ENCODE measurements at regions not wholly inside any gene's neighbourhood (a gene's known extent, or its start where the extent isn't known, plus 50 kb on each side); places are given as distances from the start of the nearest gene placed in this dataset.

- TF ChIP-seq CTCF (IDR thresholded peaks at IDR 0.05): no peak
- no peaks in the 10 kb centered on the region for H3K36me3 Mint-ChIP-seq (ENCODE audit: low read depth)
- intact Hi-C loops (cut with micrococcal nuclease): loop anchor here (5.0 kb wide), 1 partner anchor 528 kb away; no protein-coding TSS in a partner anchor
- H3K9me3 Mint-ChIP-seq: no peaks in the 10 kb centered on the region
- no peak overlapping the region for H3K27ac Mint-ChIP-seq
- ChIA-PET POLR2A (interaction anchor here (0.9 to 1.2 kb wide), 3 partner anchors 126 to 278 kb away, joined by 3 to 4 read pairs (median 3); partner anchors contain the start of gene PARP11), CTCF (interaction anchor here (0.7 to 12.6 kb wide), 6 partner anchors 11 to 282 kb away, joined by 3 to 206 read pairs (median 5); no protein-coding TSS in a partner anchor)
- peaks cover 4% of the 10 kb centered on the region for H3K4me1 Mint-ChIP-seq
- H3K27me3 Mint-ChIP-seq: peaks cover 6% of the 10 kb centered on the region
- DNase-seq: no peak
- no peak overlapping the region for H3K4me3 Mint-ChIP-seq
- ATAC-seq (ENCODE audit: low read depth): no peak
These were observed 126.0 kb upstream of the PARP11 start for GRCh38 chr12:3998968-3999792.

DNA sequence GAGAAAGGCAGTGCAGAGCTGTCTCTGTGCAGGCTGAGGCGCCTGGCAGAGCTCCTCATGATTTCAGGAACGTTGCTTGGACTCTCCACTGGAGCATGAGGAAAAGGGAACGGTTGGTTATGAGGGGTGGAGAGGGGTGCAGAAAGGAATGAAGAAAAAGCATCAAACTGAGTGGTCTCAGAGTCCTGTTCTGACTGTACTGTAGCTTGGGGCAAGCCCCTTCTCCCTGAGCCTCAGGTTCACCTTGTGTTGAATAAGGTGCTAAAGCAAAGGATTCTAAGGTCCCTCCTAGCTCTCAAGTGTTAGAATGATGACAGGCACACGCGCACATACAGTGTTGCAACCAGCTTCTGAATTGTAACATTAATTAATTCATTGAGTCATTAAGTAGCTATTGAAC is 125.2 kb upstream of the PARP11 start:
- H3K4me3 Mint-ChIP-seq: no peak overlapping the region
- ATAC-seq (ENCODE audit: low read depth): no peak
- no peaks in the 10 kb centered on the region for H3K36me3 Mint-ChIP-seq (ENCODE audit: low read depth)
- TF ChIP-seq CTCF (IDR thresholded peaks at IDR 0.05): no peak
- H3K9me3 Mint-ChIP-seq: no peaks in the 10 kb centered on the region
- no peak overlapping the region for H3K27ac Mint-ChIP-seq
- peaks cover 4% of the 10 kb centered on the region for H3K4me1 Mint-ChIP-seq
- ChIA-PET CTCF (interaction anchor here (0.8 to 12.6 kb wide), 5 partner anchors 10 to 283 kb away, joined by 3 to 206 read pairs (median 6); no protein-coding TSS in a partner anchor), POLR2A (interaction anchor here (0.9 to 1.3 kb wide), 3 partner anchors 125 to 278 kb away, joined by 3 to 6 read pairs (median 4); partner anchors contain the start of gene PARP11)
- DNase-seq: no peak
- intact Hi-C loops (cut with micrococcal nuclease): loop anchor here (5.0 kb wide), 1 partner anchor 529 kb away; no protein-coding TSS in a partner anchor
- H3K27me3 Mint-ChIP-seq: peaks cover 2% of the 10 kb centered on the region

- TF ChIP-seq CTCF (IDR thresholded peaks at IDR 0.05): no peak
- no peaks in the 10 kb centered on the region for H3K36me3 Mint-ChIP-seq (ENCODE audit: low read depth)
- H3K27ac Mint-ChIP-seq: no peak overlapping the region
- H3K27me3 Mint-ChIP-seq: peaks cover 2% of the 10 kb centered on the region
- H3K9me3 Mint-ChIP-seq: no peaks in the 10 kb centered on the region
- ATAC-seq (ENCODE audit: low read depth): no peak
- POLR2A ChIA-PET: interaction anchor here (1.0 kb wide), 2 partner anchors 110 to 281 kb away, joined by 3 to 7 read pairs; no protein-coding TSS in a partner anchor
- H3K4me1 Mint-ChIP-seq: peaks cover 4% of the 10 kb centered on the region
- DNase-seq: no peak
- intact Hi-C loops (cut with micrococcal nuclease): loop anchor here (1.0 to 5.0 kb wide), 2 partner anchors 111 to 531 kb away; no protein-coding TSS in a partner anchor
- no peak overlapping the region for H3K4me3 Mint-ChIP-seq
- CTCF ChIA-PET: interaction anchor here (0.7 to 12.6 kb wide), 8 partner anchors 16 to 424 kb away, joined by 3 to 206 read pairs (median 4); no protein-coding TSS in a partner anchor
These were observed 123.1 kb upstream of the PARP11 start for GRCh38 chr12:3996322-3996721.

- POLR2A ChIA-PET: interaction anchor here (1.0 kb wide), 1 partner anchor 282 kb away, joined by 7 read pairs; no protein-coding TSS in a partner anchor
- Mint-ChIP-seq H3K36me3 (ENCODE audit: low read depth) (no peaks in the 10 kb centered on the region), H3K27ac (no peak overlapping the region)
These were observed 122.1 kb upstream of the PARP11 start for GRCh38 chr12:3995306-3995705.

More at GRCh38 chr12:3995306-3995705, 122.1 kb upstream of the PARP11 start:
- ATAC-seq (ENCODE audit: low read depth): no peak
- Mint-ChIP-seq H3K27me3 (peaks cover 2% of the 10 kb centered on the region), H3K4me1 (peaks cover 4% of the 10 kb centered on the region), H3K4me3 (no peak overlapping the region), H3K9me3 (no peaks in the 10 kb centered on the region)
- CTCF ChIA-PET: interaction anchor here (0.6 to 12.6 kb wide), 8 partner anchors 33 to 425 kb away, joined by 3 to 206 read pairs (median 4); partner anchors contain the start of gene CCND2
- no peak for DNase-seq
- TF ChIP-seq CTCF (IDR thresholded peaks at IDR 0.05): no peak
- intact Hi-C loops (cut with micrococcal nuclease): loop anchor here (1.0 to 5.0 kb wide), 3 partner anchors 111 to 532 kb away; no protein-coding TSS in a partner anchor

Data from activated B cell treated with CpG ODN at 0.5 μM for 24 hours (primary cell).